Spinal cord (tissue), 9 donors: ENCODE measurements at regions not wholly inside any gene's neighbourhood (a gene's known extent, or its start where the extent isn't known, plus 50 kb on each side); places are given as distances from the start of the nearest gene placed in this dataset.

Source experiments
- DNase-seq, 6 donors: peaks; one replicate each; pipeline versions ENCODE4 v3.0.0 to v3.0.0-alpha.2; 2013 to 2015; ENCODE audit warnings: low spot score in 6 of 6, low read depth in 4 of 6
- H3K27ac ChIP-seq: one replicate; pipeline ENCODE4 v1.5.1; 2013; ENCODE audit warnings: low read depth, low read length, control low read depth
- H3K27me3 ChIP-seq: one replicate; pipeline ENCODE4 v1.6.1; 2013; ENCODE audit warnings: low read length; ENCODE audit not compliant: control insufficient read depth, insufficient read depth
- H3K36me3 ChIP-seq: one replicate; pipeline ENCODE4 v1.6.1; 2013; ENCODE audit warnings: low read length; ENCODE audit not compliant: control insufficient read depth, insufficient read depth
- H3K4me1 ChIP-seq: one replicate; pipeline ENCODE4 v1.6.1; 2013; ENCODE audit warnings: low read length; ENCODE audit not compliant: control insufficient read depth, insufficient read depth
- H3K4me3 ChIP-seq: one replicate; pipeline ENCODE4 v1.5.1; 2013; ENCODE audit warnings: low read depth, low read length, control low read depth
- H3K9me3 ChIP-seq: one replicate; pipeline ENCODE4 v1.6.1; 2013; ENCODE audit warnings: low read length; ENCODE audit not compliant: control insufficient read depth, insufficient read depth
- WGBS: methylation state at CpG from one replicate; pipeline ENCODE4 v1.1.5; 2013; ENCODE audit warnings: missing lambda C conversion rate; ENCODE audit not compliant: insufficient coverage; 5-methylcytosine and 5-hydroxymethylcytosine counted together
- donor health status: healthy.

- H3K4me1 ChIP-seq, result peaks cover 19% of the 10 kb centered on the region
- no peak overlapping the region for H3K4me3 ChIP-seq
- no peaks in the 10 kb centered on the region for H3K9me3 ChIP-seq
- DNase-seq, result peak in 1 of 6 donors; percentile 85
- no CpG with 5 or more reads among the region's 2 CpGs for WGBS
- no peaks in the 10 kb centered on the region for H3K27me3 ChIP-seq
- H3K27ac ChIP-seq, result no peak overlapping the region
- H3K36me3 ChIP-seq, result no peaks in the 10 kb centered on the region
Observed at GRCh38 chr19:30718014-30718413, 345.8 kb downstream of the ZNF536 start.

- 41% methylated on average over 2 of the region's 5 CpGs for WGBS
- Histone ChIP-seq H3K36me3 (no peaks in the 10 kb centered on the region), H3K27me3 (no peaks in the 10 kb centered on the region), H3K4me3 (no peak overlapping the region), H3K27ac (no peak overlapping the region), H3K9me3 (no peaks in the 10 kb centered on the region), H3K4me1 (peaks cover 16% of the 10 kb centered on the region)
- no peak for DNase-seq
Observed at GRCh38 chr19:30717381-30717780, 345.2 kb downstream of the ZNF536 start.

GRCh38 chr19:30712431-30713337 lies 340.5 kb downstream of the ZNF536 start:
- H3K4me3 ChIP-seq, result no peak overlapping the region
- 92% methylated on average over 3 of the region's 7 CpGs for WGBS
- no peaks in the 10 kb centered on the region for H3K9me3 ChIP-seq
- no peak overlapping the region for H3K27ac ChIP-seq
- no peaks in the 10 kb centered on the region for H3K27me3 ChIP-seq
- peaks cover 9% of the 10 kb centered on the region for H3K4me1 ChIP-seq
- DNase-seq, result peak in 1 of 6 donors; percentile 52
- H3K36me3 ChIP-seq, result no peaks in the 10 kb centered on the region

GRCh38 chr19:30711826-30712225 lies 339.6 kb downstream of the ZNF536 start:
- Histone ChIP-seq H3K9me3 (no peaks in the 10 kb centered on the region), H3K4me1 (peaks cover 9% of the 10 kb centered on the region), H3K27me3 (no peaks in the 10 kb centered on the region), H3K4me3 (no peak overlapping the region), H3K27ac (no peak overlapping the region), H3K36me3 (no peaks in the 10 kb centered on the region)
- DNase-seq, result no peak
- WGBS, result no CpG with 5 or more reads among the region's 4 CpGs

GRCh38 chr19:30711296-30711695 lies 339.1 kb downstream of the ZNF536 start:
- Histone ChIP-seq H3K4me3 (no peak overlapping the region), H3K27me3 (no peaks in the 10 kb centered on the region), H3K36me3 (no peaks in the 10 kb centered on the region), H3K27ac (no peak overlapping the region), H3K4me1 (peaks cover 9% of the 10 kb centered on the region), H3K9me3 (no peaks in the 10 kb centered on the region)
- 30% methylated on average over 6 of the region's 17 CpGs for WGBS
- DNase-seq, result peak in 2 of 6 donors; percentile 42 to 65

- Histone ChIP-seq H3K27ac (no peak overlapping the region), H3K4me1 (peaks cover 9% of the 10 kb centered on the region), H3K27me3 (no peaks in the 10 kb centered on the region), H3K9me3 (no peaks in the 10 kb centered on the region), H3K36me3 (no peaks in the 10 kb centered on the region), H3K4me3 (no peak overlapping the region)
- no peak for DNase-seq
- 85% methylated on average over 8 of the region's 12 CpGs for WGBS
Observed at GRCh38 chr19:30710721-30711120, 338.5 kb downstream of the ZNF536 start.

- Histone ChIP-seq H3K4me1 (peaks cover 9% of the 10 kb centered on the region), H3K9me3 (no peaks in the 10 kb centered on the region), H3K27ac (no peak overlapping the region), H3K27me3 (no peaks in the 10 kb centered on the region), H3K36me3 (no peaks in the 10 kb centered on the region), H3K4me3 (no peak overlapping the region)
- 84% methylated on average over 9 of the region's 11 CpGs for WGBS
- DNase-seq, result no peak
Observed at GRCh38 chr19:30708416-30709178, 336.4 kb downstream of the ZNF536 start.

GRCh38 chr19:30704771-30705330 lies 332.7 kb downstream of the ZNF536 start:
- no CpG with 5 or more reads among the region's 4 CpGs for WGBS
- Histone ChIP-seq H3K4me1 (no peaks in the 10 kb centered on the region), H3K4me3 (no peak overlapping the region), H3K27me3 (no peaks in the 10 kb centered on the region), H3K27ac (no peak overlapping the region), H3K36me3 (no peaks in the 10 kb centered on the region), H3K9me3 (no peaks in the 10 kb centered on the region)
- peak in 1 of 6 donors; percentile 52 for DNase-seq

- Histone ChIP-seq H3K27me3 (no peaks in the 10 kb centered on the region), H3K36me3 (no peaks in the 10 kb centered on the region), H3K4me1 (no peaks in the 10 kb centered on the region), H3K4me3 (no peak overlapping the region), H3K27ac (no peak overlapping the region), H3K9me3 (no peaks in the 10 kb centered on the region)
- 89% methylated on average over 1 of the region's 4 CpGs for WGBS
- no peak for DNase-seq
Observed at GRCh38 chr19:30703645-30704044, 331.5 kb downstream of the ZNF536 start.
